ENCODE measurements at regions not wholly inside any gene's neighbourhood (a gene's known extent, or its start where the extent isn't known, plus 50 kb on each side); places are given as distances from the start of the nearest gene placed in this dataset.

DNA sequence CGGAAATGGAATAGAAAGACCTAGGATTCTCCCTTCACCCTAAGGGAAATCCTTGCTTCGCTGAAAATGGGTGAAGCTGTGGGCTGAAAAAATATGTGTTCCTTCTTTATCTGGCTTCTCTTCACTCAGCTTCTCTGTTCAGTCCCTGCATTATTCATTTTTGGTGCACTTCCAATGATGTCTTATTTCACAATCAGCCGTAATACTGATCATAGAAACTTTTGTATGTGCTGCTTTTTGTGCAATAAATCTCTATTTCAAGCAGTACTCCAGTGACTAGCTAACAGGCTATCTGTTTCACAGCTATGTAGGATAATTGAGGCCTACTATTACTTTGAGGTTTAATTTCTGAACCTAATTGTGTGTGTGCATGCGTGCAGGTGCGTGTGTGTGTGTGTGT lies 144.6 kb downstream of the FOXL1 start:
- DNase-seq: no peak

DNA sequence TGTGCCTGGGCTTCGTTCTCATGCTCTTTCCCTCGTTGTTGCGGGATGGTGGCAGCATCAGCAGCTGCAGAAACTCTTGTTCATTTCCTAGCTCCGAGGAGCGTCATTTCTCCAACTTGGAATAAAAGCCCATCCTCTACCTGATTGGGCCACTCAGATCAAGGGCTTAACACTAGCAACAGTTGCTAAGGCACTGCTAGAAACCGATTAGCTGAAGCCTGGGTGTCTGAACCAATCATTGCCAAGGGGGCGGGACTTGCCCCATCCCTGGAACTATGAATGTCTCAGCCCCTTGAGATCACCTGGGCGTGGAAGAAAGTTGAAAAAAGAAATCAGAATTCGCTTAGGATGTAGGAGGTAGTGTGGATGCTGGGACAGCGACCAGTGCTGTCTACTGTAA lies 145.3 kb downstream of the FOXL1 start:
- TF ChIP-seq, protein P1, sequence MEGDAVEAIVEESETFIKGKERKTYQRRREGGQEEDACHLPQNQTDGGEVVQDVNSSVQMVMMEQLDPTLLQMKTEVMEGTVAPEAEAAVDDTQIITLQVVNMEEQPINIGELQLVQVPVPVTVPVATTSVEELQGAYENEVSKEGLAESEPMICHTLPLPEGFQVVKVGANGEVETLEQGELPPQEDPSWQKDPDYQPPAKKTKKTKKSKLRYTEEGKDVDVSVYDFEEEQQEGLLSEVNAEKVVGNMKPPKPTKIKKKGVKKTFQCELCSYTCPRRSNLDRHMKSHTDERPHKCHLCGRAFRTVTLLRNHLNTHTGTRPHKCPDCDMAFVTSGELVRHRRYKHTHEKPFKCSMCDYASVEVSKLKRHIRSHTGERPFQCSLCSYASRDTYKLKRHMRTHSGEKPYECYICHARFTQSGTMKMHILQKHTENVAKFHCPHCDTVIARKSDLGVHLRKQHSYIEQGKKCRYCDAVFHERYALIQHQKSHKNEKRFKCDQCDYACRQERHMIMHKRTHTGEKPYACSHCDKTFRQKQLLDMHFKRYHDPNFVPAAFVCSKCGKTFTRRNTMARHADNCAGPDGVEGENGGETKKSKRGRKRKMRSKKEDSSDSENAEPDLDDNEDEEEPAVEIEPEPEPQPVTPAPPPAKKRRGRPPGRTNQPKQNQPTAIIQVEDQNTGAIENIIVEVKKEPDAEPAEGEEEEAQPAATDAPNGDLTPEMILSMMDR (IDR thresholded peaks at IDR 0.05): no peak
- TF ChIP-seq POLR2A (IDR thresholded peaks at IDR 0.05): no peak
- no peak for TF ChIP-seq EP300 (IDR thresholded peaks at IDR 0.05)
- no peak for DNase-seq
- intact Hi-C loops (cut with DNase I): no loop called here
- no peaks in the 10 kb centered on the region for H3K9me3 ChIP-seq
- H3K4me1 ChIP-seq (ENCODE audit: insufficient read depth): no peaks in the 10 kb centered on the region
- no peak overlapping the region for H3K27ac ChIP-seq
- no peaks in the 10 kb centered on the region for H3K36me3 ChIP-seq
- no peaks in the 10 kb centered on the region for H3K27me3 ChIP-seq
- WGBS, 3 donors: 56 to 64% (median 61%) methylated on average over 10 of the region's 10 CpGs
- H3K4me3 ChIP-seq: no peak overlapping the region

More for the DNA sequence above, 144.6 kb downstream of the FOXL1 start:
- WGBS, 3 donors: 66 to 82% (median 80%) methylated on average over 5 of the region's 5 CpGs
- H3K36me3 ChIP-seq: no peaks in the 10 kb centered on the region
- no peaks in the 10 kb centered on the region for H3K9me3 ChIP-seq
- intact Hi-C loops (cut with DNase I): no loop called here
- no peaks in the 10 kb centered on the region for H3K4me1 ChIP-seq (ENCODE audit: insufficient read depth)
- H3K4me3 ChIP-seq: no peak overlapping the region
- H3K27ac ChIP-seq: no peak overlapping the region
- no peaks in the 10 kb centered on the region for H3K27me3 ChIP-seq
- TF ChIP-seq, protein P1 (IDR thresholded peaks at IDR 0.05): no peak
- no peak for TF ChIP-seq EP300 (IDR thresholded peaks at IDR 0.05)
- TF ChIP-seq POLR2A (IDR thresholded peaks at IDR 0.05): no peak

DNA sequence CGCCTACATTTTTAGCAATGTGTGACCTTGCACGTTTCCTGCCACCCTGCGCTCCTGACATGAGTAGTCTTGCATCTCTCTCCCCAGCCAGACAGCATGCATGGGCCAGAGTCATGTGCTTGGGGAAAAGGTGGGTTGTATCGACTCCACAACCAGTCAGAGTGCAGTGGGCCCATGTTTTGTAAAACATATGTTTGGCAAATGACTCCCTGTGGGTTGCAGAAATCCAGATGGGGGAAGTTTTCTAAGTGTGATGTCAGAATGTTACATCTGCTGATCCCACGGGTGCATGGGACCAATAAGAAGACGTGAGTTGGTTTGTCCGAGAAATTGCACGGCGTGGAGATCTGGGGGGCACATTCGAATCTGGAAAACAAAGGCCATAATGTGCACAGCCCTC lies 147.1 kb downstream of the FOXL1 start:
- Histone ChIP-seq H3K27ac (no peak overlapping the region), H3K36me3 (no peaks in the 10 kb centered on the region), H3K4me1 (ENCODE audit: insufficient read depth) (no peaks in the 10 kb centered on the region), H3K4me3 (no peak overlapping the region), H3K27me3 (no peaks in the 10 kb centered on the region), H3K9me3 (no peaks in the 10 kb centered on the region)
- intact Hi-C loops (cut with DNase I): no loop called here
- 63 to 68% (median 67%) methylated on average over 10 of the region's 10 CpGs for WGBS, 3 donors
- no peak for DNase-seq
- TF ChIP-seq EP300 (IDR thresholded peaks at IDR 0.05) (no peak), POLR2A (IDR thresholded peaks at IDR 0.05) (no peak)
- TF ChIP-seq, protein P1 (IDR thresholded peaks at IDR 0.05): no peak

DNA sequence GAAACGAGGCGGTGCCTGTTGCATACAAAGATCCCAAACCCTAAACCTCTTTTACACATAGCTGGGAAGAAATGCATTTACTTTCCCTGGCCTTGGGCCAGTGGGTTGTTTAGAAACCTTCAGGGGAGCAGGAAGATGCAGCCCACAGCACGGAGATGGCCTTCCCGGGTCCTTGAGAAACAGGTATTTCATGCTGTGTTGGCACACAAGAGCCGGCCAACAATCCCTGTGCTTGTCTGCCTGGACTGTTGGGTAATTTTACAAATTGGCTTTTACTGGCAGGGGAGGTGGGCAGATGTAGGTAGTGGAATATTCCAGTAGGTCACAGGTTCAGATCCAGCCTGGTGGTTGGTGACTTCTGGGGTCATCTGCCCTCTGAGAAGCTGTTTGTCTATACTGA lies 148.0 kb downstream of the FOXL1 start:
- Histone ChIP-seq H3K36me3 (no peaks in the 10 kb centered on the region), H3K27ac (no peak overlapping the region), H3K9me3 (no peaks in the 10 kb centered on the region), H3K27me3 (no peaks in the 10 kb centered on the region), H3K4me1 (ENCODE audit: insufficient read depth) (no peaks in the 10 kb centered on the region), H3K4me3 (no peak overlapping the region)
- 52 to 71% (median 55%) methylated on average over 5 of the region's 5 CpGs for WGBS, 3 donors
- intact Hi-C loops (cut with DNase I): no loop called here
- no peak for TF ChIP-seq POLR2A (IDR thresholded peaks at IDR 0.05)
- TF ChIP-seq, protein P1 (IDR thresholded peaks at IDR 0.05): no peak
- TF ChIP-seq EP300 (IDR thresholded peaks at IDR 0.05): no peak
- DNase-seq: no peak

DNA sequence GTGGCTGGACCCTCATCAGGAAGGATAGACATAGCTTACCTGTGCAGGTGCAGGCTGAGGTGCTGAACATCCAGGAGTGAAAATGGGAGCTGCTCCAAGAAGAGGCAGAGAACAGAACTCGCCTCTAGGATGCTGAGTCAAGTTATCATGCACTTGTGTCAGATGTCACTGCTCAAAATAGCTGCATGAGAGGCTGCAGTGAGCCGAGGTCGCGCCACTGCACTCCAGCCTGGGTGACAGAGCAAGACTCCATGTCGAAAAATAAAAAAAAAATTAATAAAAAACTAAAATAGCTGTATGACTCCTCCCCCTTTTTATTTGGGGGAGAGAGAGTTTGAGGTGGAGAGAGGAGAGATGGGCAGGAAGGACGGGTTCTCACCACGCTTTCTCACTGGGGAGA lies 148.8 kb downstream of the FOXL1 start:
- intact Hi-C loops (cut with DNase I): no loop called here
- Histone ChIP-seq H3K4me1 (ENCODE audit: insufficient read depth) (no peaks in the 10 kb centered on the region), H3K27ac (no peak overlapping the region), H3K27me3 (no peaks in the 10 kb centered on the region), H3K36me3 (no peaks in the 10 kb centered on the region), H3K4me3 (no peak overlapping the region), H3K9me3 (no peaks in the 10 kb centered on the region)
- no peak for TF ChIP-seq POLR2A (IDR thresholded peaks at IDR 0.05)
- TF ChIP-seq EP300 (IDR thresholded peaks at IDR 0.05): no peak
- TF ChIP-seq, protein P1 (IDR thresholded peaks at IDR 0.05): no peak
- DNase-seq: no peak
- WGBS, 3 donors: 64 to 82% (median 75%) methylated on average over 7 of the region's 7 CpGs

Data from ovary (tissue), 7 donors.